ENCODE measurements at regions not wholly inside any gene's neighbourhood (a gene's known extent, or its start where the extent isn't known, plus 50 kb on each side); places are given as distances from the start of the nearest gene placed in this dataset.
"Not testable (repeated sequence)": the region's sequence is repeated elsewhere in the genome, so short reads cannot be mapped to it uniquely, and the experiment has no call there.

- no peak overlapping the region for H3K4me3 ChIP-seq (ENCODE audit: low read length)
- Mint-ChIP-seq H3K27ac (no peak overlapping the region), H3K27me3 (no peaks in the 10 kb centered on the region), H3K4me1 (ENCODE audit: low read depth) (no peaks in the 10 kb centered on the region), H3K9me3 (peaks cover 6% of the 10 kb centered on the region), H3K4me3 (no peak overlapping the region), H3K36me3 (ENCODE audit: low read depth) (no peaks in the 10 kb centered on the region)
- intact Hi-C loops (cut with DNase I, micrococcal nuclease), result no loop called here
- H3K9me3 ChIP-seq (ENCODE audit: control insufficient read depth in 1 of 2, insufficient read depth in 1 of 2, low read length in 2 of 2), result peaks cover 0 to 8% of the 10 kb centered on the region in 2 experiments
- no peak overlapping the region for H3K27ac ChIP-seq (ENCODE audit: low read depth in 1 of 2, low read length in 2 of 2)
- ATAC-seq (ENCODE audit: poor library complexity), result no peak
- DNase-seq, result no peak
- no peaks in the 10 kb centered on the region for H3K36me3 ChIP-seq (ENCODE audit: insufficient read depth, low read length)
- H3K27me3 ChIP-seq (ENCODE audit: control insufficient read depth in 1 of 2, insufficient read depth in 2 of 2, low read length in 2 of 2), result no peaks in the 10 kb centered on the region
- TF ChIP-seq CTCF (IDR thresholded peaks at IDR 0.05), result no peak
- H3K4me1 ChIP-seq (ENCODE audit: insufficient read depth, low read length), result no peaks in the 10 kb centered on the region
- ChIA-PET CTCF (no interaction called here), POLR2A (no interaction called here)
Measured at GRCh38 chr14:85344847-85345570, 184.9 kb upstream of the FLRT2 start.

DNA sequence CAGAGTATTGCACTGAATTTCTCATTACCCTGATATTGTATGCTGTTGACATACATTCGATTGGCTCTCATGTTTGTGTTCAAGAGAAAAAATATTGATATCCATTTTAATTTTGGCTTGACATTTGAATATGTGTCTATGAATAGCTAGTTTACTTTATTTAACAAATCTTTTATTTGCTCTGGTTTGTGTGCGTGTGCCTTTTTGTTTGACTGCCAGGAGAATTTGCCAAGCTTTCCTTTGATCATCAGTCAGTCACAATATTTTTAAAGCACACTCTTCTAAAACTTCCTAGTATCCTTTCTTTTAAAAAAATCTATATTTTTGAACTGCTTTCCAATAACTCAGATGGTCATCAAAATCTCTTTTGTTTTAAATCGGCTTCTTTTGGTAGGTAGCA lies 179.3 kb upstream of the FLRT2 start:
- no peaks in the 10 kb centered on the region for H3K27me3 Mint-ChIP-seq
- Histone ChIP-seq H3K4me1 (ENCODE audit: insufficient read depth, low read length) (no peaks in the 10 kb centered on the region), H3K4me3 (ENCODE audit: low read length) (no peak overlapping the region), H3K27ac (ENCODE audit: low read depth in 1 of 2, low read length in 2 of 2) (no peak overlapping the region), H3K36me3 (ENCODE audit: insufficient read depth, low read length) (no peaks in the 10 kb centered on the region), H3K9me3 (ENCODE audit: control insufficient read depth in 1 of 2, insufficient read depth in 1 of 2, low read length in 2 of 2) (peaks cover 0 to 19% of the 10 kb centered on the region in 2 experiments), H3K27me3 (ENCODE audit: control insufficient read depth in 1 of 2, insufficient read depth in 2 of 2, low read length in 2 of 2) (no peaks in the 10 kb centered on the region)
- TF ChIP-seq CTCF (IDR thresholded peaks at IDR 0.05), result no peak
- H3K9me3 Mint-ChIP-seq, result peaks cover 7% of the 10 kb centered on the region
- no peaks in the 10 kb centered on the region for H3K4me1 Mint-ChIP-seq (ENCODE audit: low read depth)
- ATAC-seq (ENCODE audit: poor library complexity) (no peak), DNase-seq (no peak)
- ChIA-PET POLR2A (no interaction called here), CTCF (no interaction called here)
- H3K27ac Mint-ChIP-seq, result no peak overlapping the region
- no peaks in the 10 kb centered on the region for H3K36me3 Mint-ChIP-seq (ENCODE audit: low read depth)
- intact Hi-C loops (cut with DNase I, micrococcal nuclease), result no loop called here
- H3K4me3 Mint-ChIP-seq, result no peak overlapping the region

DNA sequence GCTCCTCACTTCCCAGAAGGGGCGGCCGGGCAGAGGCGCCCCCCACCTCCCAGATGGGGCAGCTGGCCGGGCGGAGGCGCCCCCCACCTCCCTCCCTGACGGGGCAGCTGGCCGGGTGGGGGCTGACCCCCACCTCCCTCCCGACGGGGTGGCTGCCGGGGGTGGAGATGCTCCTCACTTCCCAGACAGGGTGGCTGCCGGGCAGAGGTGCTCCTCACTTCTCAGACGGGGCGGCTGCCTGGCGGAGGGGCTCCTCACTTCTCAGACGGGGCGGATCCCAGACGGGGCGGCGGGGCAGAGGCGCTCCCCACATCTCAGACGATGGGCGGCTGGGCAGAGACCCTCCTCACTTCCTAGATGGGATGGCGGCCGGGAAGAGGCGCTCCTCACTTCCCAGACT lies 177.4 kb upstream of the FLRT2 start:
- H3K27ac ChIP-seq (ENCODE audit: low read depth in 1 of 2, low read length in 2 of 2); DNase-seq; H3K27me3 ChIP-seq (ENCODE audit: control insufficient read depth in 1 of 2, insufficient read depth in 2 of 2, low read length in 2 of 2); H3K4me1 Mint-ChIP-seq (ENCODE audit: low read depth); CTCF ChIA-PET; POLR2A ChIA-PET; H3K4me3 ChIP-seq (ENCODE audit: low read length); H3K27me3 Mint-ChIP-seq; H3K27ac Mint-ChIP-seq; H3K36me3 ChIP-seq (ENCODE audit: insufficient read depth, low read length); ATAC-seq (ENCODE audit: poor library complexity); intact Hi-C loops (cut with DNase I, micrococcal nuclease); H3K36me3 Mint-ChIP-seq (ENCODE audit: low read depth); H3K4me3 Mint-ChIP-seq; H3K4me1 ChIP-seq (ENCODE audit: insufficient read depth, low read length); H3K9me3 Mint-ChIP-seq: not testable (repeated sequence)
- peaks cover 0 to 15% of the 10 kb centered on the region in 2 experiments for H3K9me3 ChIP-seq (ENCODE audit: control insufficient read depth in 1 of 2, insufficient read depth in 1 of 2, low read length in 2 of 2)

- no peaks in the 10 kb centered on the region for H3K27me3 Mint-ChIP-seq
- no peaks in the 10 kb centered on the region for H3K4me1 Mint-ChIP-seq (ENCODE audit: low read depth)
- no peaks in the 10 kb centered on the region for H3K36me3 Mint-ChIP-seq (ENCODE audit: low read depth)
- H3K27ac ChIP-seq (ENCODE audit: low read depth in 1 of 2, low read length in 2 of 2), result no peak overlapping the region
- H3K4me1 ChIP-seq (ENCODE audit: insufficient read depth, low read length), result no peaks in the 10 kb centered on the region
- peaks cover 0 to 10% of the 10 kb centered on the region in 2 experiments for H3K9me3 ChIP-seq (ENCODE audit: control insufficient read depth in 1 of 2, insufficient read depth in 1 of 2, low read length in 2 of 2)
- DNase-seq (no peak), ATAC-seq (ENCODE audit: poor library complexity) (no peak)
- no peak overlapping the region for H3K27ac Mint-ChIP-seq
- TF ChIP-seq CTCF (IDR thresholded peaks at IDR 0.05), result no peak
- ChIA-PET CTCF (no interaction called here), POLR2A (no interaction called here)
- no peaks in the 10 kb centered on the region for H3K27me3 ChIP-seq (ENCODE audit: control insufficient read depth in 1 of 2, insufficient read depth in 2 of 2, low read length in 2 of 2)
- H3K9me3 Mint-ChIP-seq, result peaks cover 7% of the 10 kb centered on the region
- intact Hi-C loops (cut with DNase I, micrococcal nuclease), result no loop called here
- no peak overlapping the region for H3K4me3 ChIP-seq (ENCODE audit: low read length)
- no peak overlapping the region for H3K4me3 Mint-ChIP-seq
- H3K36me3 ChIP-seq (ENCODE audit: insufficient read depth, low read length), result no peaks in the 10 kb centered on the region
Measured at GRCh38 chr14:85357120-85357519, 172.8 kb upstream of the FLRT2 start.

All from CD4-positive, alpha-beta T cell (primary cell).